ENCODE measurements at regions not wholly inside any gene's neighbourhood (a gene's known extent, or its start where the extent isn't known, plus 50 kb on each side); places are given as distances from the start of the nearest gene placed in this dataset.

DNA sequence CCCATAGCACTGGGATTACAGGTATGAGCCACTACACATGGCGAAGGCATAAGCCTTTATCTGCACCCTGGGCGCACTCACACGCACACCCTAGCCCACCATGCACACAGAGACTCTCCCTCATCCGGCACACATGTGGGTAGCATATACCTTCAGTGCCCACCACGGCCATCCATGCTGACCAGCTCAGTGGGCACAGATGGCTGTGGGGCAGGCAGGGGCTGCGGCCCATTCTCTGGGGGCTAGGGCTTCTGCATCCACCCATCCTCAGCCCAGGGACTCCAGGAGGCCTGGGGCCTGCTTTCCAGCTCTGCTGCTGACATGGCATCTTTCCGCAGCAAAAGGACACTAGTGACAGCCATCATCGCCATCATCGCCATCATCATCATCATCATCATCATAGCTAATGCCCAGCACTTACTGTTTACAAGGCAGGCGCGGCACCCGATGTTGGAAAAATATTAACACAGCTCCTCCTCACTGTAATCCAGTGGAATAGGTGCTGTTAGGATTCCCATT lies 111.2 kb downstream of the NCOR2 start:
- DNase-seq: no peak
- Histone ChIP-seq H3K27ac (ENCODE audit: insufficient read depth, low read length, poor library complexity, severe bottlenecking) (peak overlapping the region; percentile 84), H3K4me1 (ENCODE audit: control insufficient read depth, insufficient read depth, low read length, poor library complexity, severe bottlenecking) (peaks cover 63% of the 10 kb centered on the region), H3K9me3 (ENCODE audit: control insufficient read depth in 2 of 2, low read length in 2 of 2) (no peaks in the 10 kb centered on the region), H3K36me3 (ENCODE audit: control insufficient read depth, insufficient read depth, low read length) (no peaks in the 10 kb centered on the region), H3K4me3 (ENCODE audit: low read depth, low read length) (peak overlapping the region; percentile 19), H3K27me3 (ENCODE audit: control insufficient read depth, insufficient read depth, low read length) (no peaks in the 10 kb centered on the region)
- Mint-ChIP-seq H3K4me1 (peaks cover 5 to 71% (median 32%) of the 10 kb centered on the region in 4 donors), H3K27ac (peak overlapping the region; percentile 44 to 87 (median 83)), H3K27me3 (no peaks in the 10 kb centered on the region), H3K9me3 (no peaks in the 10 kb centered on the region), H3K4me3 (peak overlapping the region; percentile 74 to 89 (median 82)), H3K36me3 (peaks cover 17% of the 10 kb centered on the region)
- ATAC-seq (ENCODE audit: low read depth in 2 of 2): no peak

DNA sequence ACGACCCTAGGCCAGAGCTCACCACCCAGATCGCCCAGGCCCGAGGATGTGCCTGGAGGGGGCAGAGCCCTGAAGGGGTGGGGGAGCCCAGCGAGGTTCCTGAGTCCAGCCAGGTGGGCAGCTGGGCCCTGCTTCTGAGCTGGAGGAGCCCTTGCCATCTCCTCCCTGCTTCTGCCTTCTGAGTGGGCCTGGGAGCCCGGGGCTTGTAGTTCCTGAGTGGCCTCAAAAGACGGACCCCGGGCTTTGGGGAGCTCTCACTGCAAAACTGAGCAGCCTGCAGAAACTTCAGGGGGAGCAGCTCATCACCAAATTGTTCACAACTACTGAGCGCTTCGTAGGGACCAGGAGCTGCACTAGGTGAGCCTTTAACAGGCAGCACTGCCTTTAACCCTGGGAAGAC lies 112.1 kb downstream of the NCOR2 start:
- Histone ChIP-seq H3K4me1 (ENCODE audit: control insufficient read depth, insufficient read depth, low read length, poor library complexity, severe bottlenecking) (peaks cover 68% of the 10 kb centered on the region), H3K9me3 (ENCODE audit: control insufficient read depth in 2 of 2, low read length in 2 of 2) (no peaks in the 10 kb centered on the region), H3K36me3 (ENCODE audit: control insufficient read depth, insufficient read depth, low read length) (no peaks in the 10 kb centered on the region), H3K27me3 (ENCODE audit: control insufficient read depth, insufficient read depth, low read length) (no peaks in the 10 kb centered on the region), H3K27ac (ENCODE audit: insufficient read depth, low read length, poor library complexity, severe bottlenecking) (no peak overlapping the region), H3K4me3 (ENCODE audit: low read depth, low read length) (no peak overlapping the region)
- no peak for DNase-seq
- ATAC-seq (ENCODE audit: low read depth in 2 of 2): no peak
- peak overlapping the region in 2 of 3 donors; percentile 25 to 79 for H3K27ac Mint-ChIP-seq
- H3K27me3 Mint-ChIP-seq: no peaks in the 10 kb centered on the region
- H3K36me3 Mint-ChIP-seq: peaks cover 17% of the 10 kb centered on the region
- H3K4me3 Mint-ChIP-seq: peak overlapping the region in 3 of 4 donors; percentile 80 to 89 (median 85)
- peaks cover 5 to 76% (median 38%) of the 10 kb centered on the region in 4 donors for H3K4me1 Mint-ChIP-seq
- H3K9me3 Mint-ChIP-seq: no peaks in the 10 kb centered on the region

DNA sequence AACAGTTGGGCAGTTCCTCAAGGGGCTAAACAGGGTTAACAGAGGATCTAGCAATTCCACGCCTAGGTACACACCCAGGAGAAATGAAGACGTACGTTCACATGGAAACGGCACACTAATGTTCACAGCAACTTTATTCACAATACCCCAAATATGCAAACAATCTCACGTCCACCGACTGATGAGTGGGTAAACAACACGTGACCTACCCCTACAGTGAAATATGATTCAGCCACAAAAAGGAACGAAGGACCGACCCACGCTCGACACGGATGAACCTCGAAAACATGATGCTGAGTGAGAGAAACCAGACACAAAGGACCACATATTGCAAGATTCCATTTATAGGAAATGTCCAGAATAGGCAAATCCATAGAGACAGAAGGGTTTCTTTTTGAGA lies 112.7 kb downstream of the NCOR2 start:
- Mint-ChIP-seq H3K27me3 (no peaks in the 10 kb centered on the region), H3K4me1 (peaks cover 5 to 77% (median 34%) of the 10 kb centered on the region in 4 donors), H3K36me3 (peaks cover 14% of the 10 kb centered on the region), H3K27ac (peak overlapping the region in 1 of 3 donors; percentile 79), H3K4me3 (peak overlapping the region; percentile 56 to 89 (median 81)), H3K9me3 (no peaks in the 10 kb centered on the region)
- Histone ChIP-seq H3K27ac (ENCODE audit: insufficient read depth, low read length, poor library complexity, severe bottlenecking) (no peak overlapping the region), H3K4me1 (ENCODE audit: control insufficient read depth, insufficient read depth, low read length, poor library complexity, severe bottlenecking) (peaks cover 70% of the 10 kb centered on the region), H3K4me3 (ENCODE audit: low read depth, low read length) (no peak overlapping the region), H3K36me3 (ENCODE audit: control insufficient read depth, insufficient read depth, low read length) (no peaks in the 10 kb centered on the region), H3K27me3 (ENCODE audit: control insufficient read depth, insufficient read depth, low read length) (no peaks in the 10 kb centered on the region), H3K9me3 (ENCODE audit: control insufficient read depth in 2 of 2, low read length in 2 of 2) (no peaks in the 10 kb centered on the region)
- DNase-seq (no peak), ATAC-seq (ENCODE audit: low read depth in 2 of 2) (no peak)

DNA sequence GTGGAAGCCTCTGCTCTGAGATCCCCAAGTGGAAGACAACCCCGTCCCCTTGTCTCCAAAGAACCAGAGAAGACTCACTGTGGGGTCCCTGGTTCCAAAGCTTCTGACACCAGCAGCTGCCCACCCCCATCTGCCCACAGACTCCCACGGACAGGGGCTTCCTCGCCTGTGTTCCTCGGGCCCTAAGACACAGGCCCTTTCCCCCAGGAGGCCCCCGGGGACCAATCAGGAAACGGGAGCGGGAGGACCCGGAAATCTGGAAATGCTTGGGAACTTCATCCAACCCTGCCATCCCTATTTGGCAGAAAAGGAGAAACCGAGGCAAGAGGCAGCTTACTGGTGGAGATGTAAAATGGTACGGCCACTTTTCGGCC lies 113.1 kb downstream of the NCOR2 start:
- H3K4me3 Mint-ChIP-seq: peak overlapping the region; percentile 74 to 89 (median 86)
- no peaks in the 10 kb centered on the region for H3K36me3 ChIP-seq (ENCODE audit: control insufficient read depth, insufficient read depth, low read length)
- peaks cover 5 to 74% (median 32%) of the 10 kb centered on the region in 4 donors for H3K4me1 Mint-ChIP-seq

DNA sequence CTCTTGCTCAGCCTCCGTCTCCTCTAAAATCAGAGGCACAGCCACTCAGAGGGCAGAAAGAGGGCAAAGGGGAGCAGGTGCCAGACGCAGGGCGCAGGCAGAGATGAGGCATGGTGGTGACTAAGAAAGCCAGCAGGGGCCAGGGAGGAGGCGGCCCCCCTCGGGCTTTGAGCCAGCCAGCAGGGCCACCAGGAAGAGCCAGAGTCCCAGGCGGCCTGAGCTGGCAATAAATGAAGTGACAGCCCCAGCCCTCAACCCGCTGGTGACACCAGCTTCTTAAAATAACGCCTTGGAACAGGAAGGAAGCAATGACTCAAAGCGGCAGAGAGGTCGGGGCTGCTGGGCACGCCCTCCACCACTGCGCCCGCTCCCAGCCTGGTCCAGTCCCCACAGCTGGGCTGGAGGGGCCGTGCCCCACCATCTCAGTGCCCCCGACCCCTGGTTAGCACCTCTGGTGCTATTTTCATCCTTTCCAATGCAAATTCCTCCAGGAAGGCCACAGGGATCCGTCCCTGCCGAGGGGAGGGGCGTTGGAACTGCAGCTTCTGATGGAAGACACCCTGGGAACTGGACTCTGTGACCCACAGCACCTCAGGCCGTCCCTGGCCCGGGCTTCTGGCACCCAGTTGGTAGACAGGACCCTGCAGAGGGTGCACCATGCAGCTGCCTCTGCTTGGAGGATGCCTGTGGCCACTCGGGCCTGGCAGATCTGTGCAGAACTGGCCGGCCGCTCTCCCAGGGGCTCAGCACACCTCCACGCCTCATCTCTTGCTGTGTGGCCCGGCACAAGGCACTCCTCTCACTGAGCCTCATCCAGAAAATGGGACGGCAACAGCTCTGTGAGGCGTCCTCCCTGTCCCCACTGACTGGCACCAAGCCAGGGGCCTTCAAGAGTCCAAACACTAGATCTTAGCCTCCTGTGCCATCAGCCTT lies 113.7 kb downstream of the NCOR2 start:
- ATAC-seq (ENCODE audit: low read depth in 2 of 2) (peak; percentile 82 to 83), DNase-seq (peak; percentile 64 to 89 (median 69))
- Histone ChIP-seq H3K4me1 (ENCODE audit: control insufficient read depth, insufficient read depth, low read length, poor library complexity, severe bottlenecking) (peaks cover 70% of the 10 kb centered on the region), H3K27me3 (ENCODE audit: control insufficient read depth, insufficient read depth, low read length) (no peaks in the 10 kb centered on the region), H3K27ac (ENCODE audit: insufficient read depth, low read length, poor library complexity, severe bottlenecking) (peak overlapping the region; percentile 76), H3K4me3 (ENCODE audit: low read depth, low read length) (peak overlapping the region; percentile 31), H3K36me3 (ENCODE audit: control insufficient read depth, insufficient read depth, low read length) (no peaks in the 10 kb centered on the region), H3K9me3 (ENCODE audit: control insufficient read depth in 2 of 2, low read length in 2 of 2) (no peaks in the 10 kb centered on the region)
- Mint-ChIP-seq H3K27me3 (no peaks in the 10 kb centered on the region), H3K27ac (peak overlapping the region; percentile 32 to 81 (median 64)), H3K36me3 (peaks cover 9% of the 10 kb centered on the region), H3K4me3 (peak overlapping the region; percentile 74 to 89 (median 86)), H3K9me3 (no peaks in the 10 kb centered on the region), H3K4me1 (peaks cover 5 to 72% (median 30%) of the 10 kb centered on the region in 4 donors)

More for the DNA sequence above, 113.1 kb downstream of the NCOR2 start:
- Mint-ChIP-seq H3K27ac (peak overlapping the region in 2 of 3 donors; percentile 79 to 81), H3K9me3 (no peaks in the 10 kb centered on the region), H3K27me3 (no peaks in the 10 kb centered on the region), H3K36me3 (peaks cover 10% of the 10 kb centered on the region)
- peak overlapping the region; percentile 76 for H3K27ac ChIP-seq (ENCODE audit: insufficient read depth, low read length, poor library complexity, severe bottlenecking)
- H3K4me1 ChIP-seq (ENCODE audit: control insufficient read depth, insufficient read depth, low read length, poor library complexity, severe bottlenecking): peaks cover 70% of the 10 kb centered on the region
- no peaks in the 10 kb centered on the region for H3K27me3 ChIP-seq (ENCODE audit: control insufficient read depth, insufficient read depth, low read length)
- no peak overlapping the region for H3K4me3 ChIP-seq (ENCODE audit: low read depth, low read length)
- no peaks in the 10 kb centered on the region for H3K9me3 ChIP-seq (ENCODE audit: control insufficient read depth in 2 of 2, low read length in 2 of 2)
- DNase-seq (no peak), ATAC-seq (ENCODE audit: low read depth in 2 of 2) (no peak)

DNA sequence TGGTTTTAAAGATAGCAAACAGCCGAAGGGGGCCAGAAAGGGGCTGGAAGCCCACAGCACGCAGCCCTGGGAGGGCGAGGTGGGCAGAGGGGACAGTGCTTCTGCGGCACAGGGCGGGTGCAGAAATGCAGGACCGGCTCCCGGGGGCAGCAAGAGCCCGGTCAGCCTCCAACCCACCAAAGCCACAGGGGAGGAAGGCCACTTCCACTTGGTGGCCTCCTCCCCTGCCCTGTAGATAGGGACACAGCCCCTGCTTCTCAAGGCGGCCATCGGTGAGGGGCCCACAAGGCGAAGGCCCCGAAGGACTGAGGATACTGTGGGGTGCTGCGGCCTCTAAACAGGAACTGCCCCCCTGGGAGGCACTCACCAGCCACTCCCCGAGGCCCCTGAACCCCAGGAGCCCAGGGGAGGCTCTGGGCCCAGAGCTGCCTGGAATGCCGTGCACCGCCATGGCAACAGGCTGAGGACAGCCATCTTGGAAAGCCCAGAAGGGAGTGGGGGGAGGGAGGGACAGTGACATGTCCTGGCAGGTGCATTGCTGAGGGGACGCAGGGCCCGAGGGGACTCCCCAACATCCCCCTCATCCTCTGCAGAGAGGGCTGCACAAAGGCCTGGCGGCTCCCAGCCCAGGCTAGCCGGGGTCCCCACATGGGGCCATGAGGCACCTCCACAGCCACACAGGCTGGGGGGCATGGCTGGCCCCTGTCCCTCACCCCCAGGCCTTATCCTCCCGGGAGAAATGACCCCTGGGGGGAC lies 114.7 kb downstream of the NCOR2 start:
- Histone ChIP-seq H3K36me3 (ENCODE audit: control insufficient read depth, insufficient read depth, low read length) (peaks cover 7% of the 10 kb centered on the region), H3K9me3 (ENCODE audit: control insufficient read depth in 2 of 2, low read length in 2 of 2) (no peaks in the 10 kb centered on the region), H3K4me3 (ENCODE audit: low read depth, low read length) (no peak overlapping the region), H3K27ac (ENCODE audit: insufficient read depth, low read length, poor library complexity, severe bottlenecking) (peak overlapping the region; percentile 76), H3K4me1 (ENCODE audit: control insufficient read depth, insufficient read depth, low read length, poor library complexity, severe bottlenecking) (peaks cover 63% of the 10 kb centered on the region), H3K27me3 (ENCODE audit: control insufficient read depth, insufficient read depth, low read length) (no peaks in the 10 kb centered on the region)
- Mint-ChIP-seq H3K9me3 (no peaks in the 10 kb centered on the region), H3K36me3 (peaks cover 10% of the 10 kb centered on the region), H3K27ac (peak overlapping the region in 2 of 3 donors; percentile 64 to 81), H3K4me3 (peak overlapping the region in 3 of 4 donors; percentile 74 to 88 (median 84)), H3K27me3 (no peaks in the 10 kb centered on the region), H3K4me1 (peaks cover 5 to 64% (median 29%) of the 10 kb centered on the region in 4 donors)
- DNase-seq (no peak), ATAC-seq (ENCODE audit: low read depth in 2 of 2) (no peak)

DNA sequence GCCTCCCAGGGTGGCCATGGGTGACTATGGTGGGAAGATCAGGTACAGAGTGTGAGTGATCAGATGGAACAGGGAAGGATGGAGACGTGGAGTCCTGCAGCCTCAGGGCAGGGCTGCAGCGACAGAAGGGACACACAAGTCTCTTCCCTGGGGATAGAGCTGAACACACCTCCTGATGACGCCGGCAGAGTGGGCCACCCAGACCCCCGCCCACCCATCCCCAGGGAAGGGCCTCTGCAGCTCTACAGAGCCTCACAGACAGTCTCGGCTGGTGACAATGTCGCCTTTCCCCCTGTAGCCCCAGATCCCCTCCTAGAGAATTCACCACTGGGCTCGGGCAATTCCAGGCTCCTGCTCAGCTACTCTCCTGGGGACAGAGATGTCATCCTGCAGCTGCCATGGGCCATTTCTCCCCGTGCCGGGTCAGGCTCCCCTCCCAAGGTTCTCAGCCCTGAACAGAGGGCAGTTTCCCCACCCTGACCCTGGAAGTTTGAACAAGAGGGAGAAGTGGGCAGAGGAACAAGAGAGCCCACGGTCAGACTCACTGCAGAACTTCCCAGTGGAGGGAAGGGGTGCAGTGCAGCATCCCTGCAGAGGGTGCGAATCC lies 115.7 kb downstream of the NCOR2 start:
- peak overlapping the region in 2 of 4 donors; percentile 10 to 41 for H3K4me3 Mint-ChIP-seq
- H3K36me3 Mint-ChIP-seq: peaks cover 10% of the 10 kb centered on the region
- H3K4me3 ChIP-seq (ENCODE audit: low read depth, low read length): no peak overlapping the region
- H3K27me3 ChIP-seq (ENCODE audit: control insufficient read depth, insufficient read depth, low read length): no peaks in the 10 kb centered on the region
- DNase-seq (no peak), ATAC-seq (ENCODE audit: low read depth in 2 of 2) (no peak)
- H3K36me3 ChIP-seq (ENCODE audit: control insufficient read depth, insufficient read depth, low read length): peaks cover 9% of the 10 kb centered on the region
- H3K27me3 Mint-ChIP-seq: no peaks in the 10 kb centered on the region
- no peaks in the 10 kb centered on the region for H3K9me3 ChIP-seq (ENCODE audit: control insufficient read depth in 2 of 2, low read length in 2 of 2)
- H3K9me3 Mint-ChIP-seq: no peaks in the 10 kb centered on the region
- H3K4me1 ChIP-seq (ENCODE audit: control insufficient read depth, insufficient read depth, low read length, poor library complexity, severe bottlenecking): peaks cover 57% of the 10 kb centered on the region
- no peak overlapping the region for H3K27ac ChIP-seq (ENCODE audit: insufficient read depth, low read length, poor library complexity, severe bottlenecking)
- H3K27ac Mint-ChIP-seq: peak overlapping the region; percentile 14 to 69 (median 52)
- peaks cover 5 to 60% (median 29%) of the 10 kb centered on the region in 4 donors for H3K4me1 Mint-ChIP-seq
